ENCODE measurements at regions not wholly inside any gene's neighbourhood (a gene's known extent, or its start where the extent isn't known, plus 50 kb on each side); places are given as distances from the start of the nearest gene placed in this dataset.
"Not testable (repeated sequence)": the region's sequence is repeated elsewhere in the genome, so short reads cannot be mapped to it uniquely, and the experiment has no call there.

- DNase-seq (ENCODE audit: low read depth): no peak
Observed at GRCh38 chr13:50747737-50748350, 95.6 kb downstream of the DLEU7 start.

- DNase-seq (ENCODE audit: low read depth): not testable (repeated sequence)
Observed at GRCh38 chr13:50753221-50753620, 90.3 kb downstream of the DLEU7 start.

- DNase-seq (ENCODE audit: low read depth): not testable (repeated sequence)
Observed at GRCh38 chr13:50755862-50756685, 87.4 kb downstream of the DLEU7 start.

GRCh38 chr13:50757008-50757407, 86.5 kb downstream of the DLEU7 start:
- DNase-seq (ENCODE audit: low read depth): no peak

- DNase-seq (ENCODE audit: low read depth): no peak
Observed at GRCh38 chr13:50758796-50759195, 84.7 kb downstream of the DLEU7 start.

- no peak for DNase-seq (ENCODE audit: low read depth)
Observed at GRCh38 chr13:50760751-50761150, 82.7 kb downstream of the DLEU7 start.

GRCh38 chr13:50761406-50761805, 82.1 kb downstream of the DLEU7 start:
- DNase-seq (ENCODE audit: low read depth): no peak

GRCh38 chr13:50762969-50763567, 80.4 kb downstream of the DLEU7 start:
- DNase-seq (ENCODE audit: low read depth): no peak

GRCh38 chr13:50766013-50766412, 77.5 kb downstream of the DLEU7 start:
- DNase-seq (ENCODE audit: low read depth): no peak

GRCh38 chr13:50766695-50767094, 76.8 kb downstream of the DLEU7 start:
- no peak for DNase-seq (ENCODE audit: low read depth)

GRCh38 chr13:50772881-50773280, 70.6 kb downstream of the DLEU7 start:
- not testable (repeated sequence) for DNase-seq (ENCODE audit: low read depth)
